Right hindlimb (tissue), 1 donor: ENCODE measurements at regions not wholly inside any gene's neighbourhood (a gene's known extent, or its start where the extent isn't known, plus 50 kb on each side); places are given as distances from the start of the nearest gene placed in this dataset.

Experiments used
- DNase-seq: peaks from one replicate; pipeline ENCODE4 v3.0.0-alpha.2; 2018

GRCh38 chr12:42853370-42854140 lies 264.0 kb upstream of the PRICKLE1 start:
- DNase-seq = no peak

- no peak for DNase-seq
Observed at GRCh38 chr12:42846782-42847181, 257.2 kb upstream of the PRICKLE1 start.

- no peak for DNase-seq
Observed at GRCh38 chr12:42834062-42834461, 244.5 kb upstream of the PRICKLE1 start.

- DNase-seq = no peak
Observed at GRCh38 chr12:42828836-42829235, 239.3 kb upstream of the PRICKLE1 start.

GRCh38 chr12:42824327-42824726 lies 234.8 kb upstream of the PRICKLE1 start:
- DNase-seq = no peak

GRCh38 chr12:42823679-42824078 lies 234.1 kb upstream of the PRICKLE1 start:
- DNase-seq = no peak

GRCh38 chr12:42819846-42820245 lies 230.3 kb upstream of the PRICKLE1 start:
- no peak for DNase-seq

GRCh38 chr12:42815068-42815467 lies 225.5 kb upstream of the PRICKLE1 start:
- no peak for DNase-seq

GRCh38 chr12:42812871-42813270 lies 223.3 kb upstream of the PRICKLE1 start:
- no peak for DNase-seq

GRCh38 chr12:42812086-42812485 lies 222.5 kb upstream of the PRICKLE1 start:
- no peak for DNase-seq

GRCh38 chr12:42810006-42810405 lies 220.5 kb upstream of the PRICKLE1 start:
- DNase-seq = no peak

GRCh38 chr12:42809226-42809625 lies 219.7 kb upstream of the PRICKLE1 start:
- no peak for DNase-seq

- DNase-seq = no peak
Observed at GRCh38 chr12:42807766-42808165, 218.2 kb upstream of the PRICKLE1 start.

- no peak for DNase-seq
Observed at GRCh38 chr12:42807251-42807650, 217.7 kb upstream of the PRICKLE1 start.

GRCh38 chr12:42804928-42805327 lies 215.4 kb upstream of the PRICKLE1 start:
- DNase-seq = no peak

GRCh38 chr12:42802785-42803189 lies 213.2 kb upstream of the PRICKLE1 start:
- peak; percentile 64 for DNase-seq

- no peak for DNase-seq
Observed at GRCh38 chr12:42801271-42801670, 211.7 kb upstream of the PRICKLE1 start.

GRCh38 chr12:42799966-42800365 lies 210.4 kb upstream of the PRICKLE1 start:
- no peak for DNase-seq

GRCh38 chr12:42798811-42799438 lies 209.4 kb upstream of the PRICKLE1 start:
- no peak for DNase-seq

- no peak for DNase-seq
Observed at GRCh38 chr12:42794806-42795205, 205.3 kb upstream of the PRICKLE1 start.

GRCh38 chr12:42793166-42793565 lies 203.6 kb upstream of the PRICKLE1 start:
- DNase-seq = no peak

GRCh38 chr12:42792265-42792664 lies 202.7 kb upstream of the PRICKLE1 start:
- no peak for DNase-seq

- DNase-seq = no peak
Observed at GRCh38 chr12:42791399-42791798, 201.9 kb upstream of the PRICKLE1 start.

GRCh38 chr12:42790761-42791151 lies 201.2 kb upstream of the PRICKLE1 start:
- DNase-seq = no peak
